ENCODE measurements at regions not wholly inside any gene's neighbourhood (a gene's known extent, or its start where the extent isn't known, plus 50 kb on each side); places are given as distances from the start of the nearest gene placed in this dataset.

DNA sequence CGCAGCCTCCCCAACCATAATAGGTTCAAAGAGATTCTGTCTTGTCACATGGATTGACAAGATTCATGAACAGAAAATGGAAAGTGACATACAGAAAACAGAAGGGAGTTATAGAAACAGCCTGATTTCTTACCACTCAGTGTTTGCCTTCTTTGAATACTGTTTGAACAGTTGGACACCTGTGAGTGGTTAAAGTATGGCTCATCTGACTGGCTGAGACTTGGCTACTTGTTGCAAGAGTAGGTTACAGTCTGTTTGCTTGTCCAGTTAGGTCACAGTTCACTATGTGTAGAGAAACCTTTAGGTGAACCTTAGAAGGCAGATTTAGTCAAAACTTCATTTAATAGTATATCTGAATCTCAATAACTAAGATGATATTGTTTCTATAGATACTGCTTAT lies 1003.9 kb upstream of the EPHA6 start:
- H2AFZ ChIP-seq: no peak overlapping the region
- TF ChIP-seq EZH2 (IDR thresholded peaks at IDR 0.05; ENCODE audit: borderline replicate concordance): no peak
- TF ChIP-seq, protein P1, sequence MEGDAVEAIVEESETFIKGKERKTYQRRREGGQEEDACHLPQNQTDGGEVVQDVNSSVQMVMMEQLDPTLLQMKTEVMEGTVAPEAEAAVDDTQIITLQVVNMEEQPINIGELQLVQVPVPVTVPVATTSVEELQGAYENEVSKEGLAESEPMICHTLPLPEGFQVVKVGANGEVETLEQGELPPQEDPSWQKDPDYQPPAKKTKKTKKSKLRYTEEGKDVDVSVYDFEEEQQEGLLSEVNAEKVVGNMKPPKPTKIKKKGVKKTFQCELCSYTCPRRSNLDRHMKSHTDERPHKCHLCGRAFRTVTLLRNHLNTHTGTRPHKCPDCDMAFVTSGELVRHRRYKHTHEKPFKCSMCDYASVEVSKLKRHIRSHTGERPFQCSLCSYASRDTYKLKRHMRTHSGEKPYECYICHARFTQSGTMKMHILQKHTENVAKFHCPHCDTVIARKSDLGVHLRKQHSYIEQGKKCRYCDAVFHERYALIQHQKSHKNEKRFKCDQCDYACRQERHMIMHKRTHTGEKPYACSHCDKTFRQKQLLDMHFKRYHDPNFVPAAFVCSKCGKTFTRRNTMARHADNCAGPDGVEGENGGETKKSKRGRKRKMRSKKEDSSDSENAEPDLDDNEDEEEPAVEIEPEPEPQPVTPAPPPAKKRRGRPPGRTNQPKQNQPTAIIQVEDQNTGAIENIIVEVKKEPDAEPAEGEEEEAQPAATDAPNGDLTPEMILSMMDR (IDR thresholded peaks at IDR 0.05; ENCODE audit: poor library complexity): no peak
- no peak for TF ChIP-seq EZH2phosphoT487 (IDR thresholded peaks at IDR 0.05; ENCODE audit: low read depth, severe bottlenecking, unreplicated experiment)
- no peak overlapping the region for H3K27ac ChIP-seq
- peaks cover 8% of the 10 kb centered on the region for H3K4me1 ChIP-seq (ENCODE audit: insufficient read depth)
- H3K9me2 ChIP-seq (replicated peaks; ENCODE audit: insufficient read depth): no peaks in the 10 kb centered on the region
- WGBS (ENCODE audit: low lambda C conversion rate, missing lambda C conversion rate): 92% methylated on average over 1 of the region's 1 CpG
- H3K9me3 ChIP-seq (ENCODE audit: low read depth): no peaks in the 10 kb centered on the region
- peak; percentile 5 for DNase-seq (ENCODE audit: low spot score)
- no peaks in the 10 kb centered on the region for H3K36me3 ChIP-seq (replicated peaks; ENCODE audit: insufficient read depth, low read depth)
- H3K4me2 ChIP-seq: peak overlapping the region; percentile 10
- no peaks in the 10 kb centered on the region for H4K20me1 ChIP-seq (ENCODE audit: insufficient read depth, poor library complexity, severe bottlenecking)
- H3K79me2 ChIP-seq: no peaks in the 10 kb centered on the region
- H3K27me3 ChIP-seq: no peaks in the 10 kb centered on the region
- no peak overlapping the region for H3K4me3 ChIP-seq

GRCh38 chr3:95813244-95813643 lies 1001.1 kb upstream of the EPHA6 start:
- Histone ChIP-seq H3K4me1 (ENCODE audit: insufficient read depth) (peaks cover 8% of the 10 kb centered on the region), H3K36me3 (replicated peaks; ENCODE audit: insufficient read depth, low read depth) (no peaks in the 10 kb centered on the region), H4K20me1 (ENCODE audit: insufficient read depth, poor library complexity, severe bottlenecking) (no peaks in the 10 kb centered on the region), H3K4me2 (no peak overlapping the region), H3K27ac (no peak overlapping the region), H2AFZ (no peak overlapping the region), H3K79me2 (no peaks in the 10 kb centered on the region), H3K9me3 (ENCODE audit: low read depth) (no peaks in the 10 kb centered on the region), H3K4me3 (no peak overlapping the region), H3K27me3 (no peaks in the 10 kb centered on the region), H3K9me2 (replicated peaks; ENCODE audit: insufficient read depth) (no peaks in the 10 kb centered on the region)
- no peak for DNase-seq (ENCODE audit: low spot score)
- WGBS (ENCODE audit: low lambda C conversion rate, missing lambda C conversion rate): 59% methylated on average over 2 of the region's 2 CpGs
- no peak for TF ChIP-seq EZH2phosphoT487 (IDR thresholded peaks at IDR 0.05; ENCODE audit: low read depth, severe bottlenecking, unreplicated experiment)
- no peak for TF ChIP-seq EZH2 (IDR thresholded peaks at IDR 0.05; ENCODE audit: borderline replicate concordance)
- TF ChIP-seq, protein P1 (IDR thresholded peaks at IDR 0.05; ENCODE audit: poor library complexity): no peak

DNA sequence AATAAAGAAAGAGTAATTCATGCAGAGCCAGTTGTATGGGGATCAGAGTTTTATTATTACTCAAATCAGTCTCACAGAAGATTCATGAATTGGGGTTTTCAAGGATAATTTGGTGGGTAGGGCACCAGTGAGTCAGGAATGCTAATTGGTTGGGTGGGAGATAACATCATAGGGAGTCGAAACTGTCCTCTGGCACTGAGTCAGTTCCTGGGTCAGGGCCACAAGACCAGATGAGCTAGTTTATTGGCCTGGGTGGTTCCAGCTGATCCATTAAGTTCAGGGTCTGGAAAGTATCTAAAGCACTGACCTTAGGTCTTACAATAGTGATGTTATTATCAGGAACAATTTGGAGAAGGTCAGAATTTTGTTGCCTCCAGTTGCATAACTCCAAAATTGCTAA lies 998.6 kb upstream of the EPHA6 start:
- no peaks in the 10 kb centered on the region for H3K27me3 ChIP-seq
- H2AFZ ChIP-seq: no peak overlapping the region
- H4K20me1 ChIP-seq (ENCODE audit: insufficient read depth, poor library complexity, severe bottlenecking): no peaks in the 10 kb centered on the region
- DNase-seq (ENCODE audit: low spot score): no peak
- no peaks in the 10 kb centered on the region for H3K9me2 ChIP-seq (replicated peaks; ENCODE audit: insufficient read depth)
- H3K9me3 ChIP-seq (ENCODE audit: low read depth): no peaks in the 10 kb centered on the region
- no peak overlapping the region for H3K27ac ChIP-seq
- peaks cover 3% of the 10 kb centered on the region for H3K4me1 ChIP-seq (ENCODE audit: insufficient read depth)
- H3K36me3 ChIP-seq (replicated peaks; ENCODE audit: insufficient read depth, low read depth): no peaks in the 10 kb centered on the region
- TF ChIP-seq EZH2 (IDR thresholded peaks at IDR 0.05; ENCODE audit: borderline replicate concordance) (no peak), EZH2phosphoT487 (IDR thresholded peaks at IDR 0.05; ENCODE audit: low read depth, severe bottlenecking, unreplicated experiment) (no peak)
- TF ChIP-seq, protein P1 (IDR thresholded peaks at IDR 0.05; ENCODE audit: poor library complexity): no peak
- no peak overlapping the region for H3K4me3 ChIP-seq
- 53% methylated on average over 1 of the region's 1 CpG for WGBS (ENCODE audit: low lambda C conversion rate, missing lambda C conversion rate)
- no peaks in the 10 kb centered on the region for H3K79me2 ChIP-seq
- H3K4me2 ChIP-seq: no peak overlapping the region

DNA sequence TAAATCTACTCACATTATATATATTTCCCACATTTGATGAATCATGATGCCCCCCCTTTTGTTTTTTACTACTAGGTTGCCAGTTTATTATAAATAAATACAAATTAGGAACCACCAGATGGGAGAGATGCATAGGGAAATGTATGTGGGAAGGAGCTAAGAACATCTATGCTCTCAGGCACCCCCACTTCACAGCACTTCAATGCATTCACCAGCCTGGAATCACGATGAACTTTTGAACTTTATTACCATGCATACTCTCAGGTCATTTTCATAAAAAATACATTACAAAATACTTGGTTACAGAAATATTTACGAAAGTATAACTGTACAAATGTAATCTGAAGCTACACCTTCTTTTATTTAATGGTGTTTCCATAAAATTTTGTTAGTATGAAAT lies 988.0 kb upstream of the EPHA6 start:
- no peaks in the 10 kb centered on the region for H3K9me2 ChIP-seq (replicated peaks; ENCODE audit: insufficient read depth)
- 92% methylated on average over 2 of the region's 2 CpGs for WGBS (ENCODE audit: low lambda C conversion rate, missing lambda C conversion rate)
- H3K36me3 ChIP-seq (replicated peaks; ENCODE audit: insufficient read depth, low read depth): no peaks in the 10 kb centered on the region
- no peaks in the 10 kb centered on the region for H3K79me2 ChIP-seq
- no peak overlapping the region for H3K27ac ChIP-seq
- H3K4me2 ChIP-seq: no peak overlapping the region
- no peak overlapping the region for H3K4me3 ChIP-seq
- no peaks in the 10 kb centered on the region for H3K4me1 ChIP-seq (ENCODE audit: insufficient read depth)
- H4K20me1 ChIP-seq (ENCODE audit: insufficient read depth, poor library complexity, severe bottlenecking): no peaks in the 10 kb centered on the region
- no peaks in the 10 kb centered on the region for H3K9me3 ChIP-seq (ENCODE audit: low read depth)
- DNase-seq (ENCODE audit: low spot score): no peak
- H2AFZ ChIP-seq: no peak overlapping the region
- TF ChIP-seq EZH2phosphoT487 (IDR thresholded peaks at IDR 0.05; ENCODE audit: low read depth, severe bottlenecking, unreplicated experiment) (no peak), EZH2 (IDR thresholded peaks at IDR 0.05; ENCODE audit: borderline replicate concordance) (no peak)
- TF ChIP-seq, protein P1 (IDR thresholded peaks at IDR 0.05; ENCODE audit: poor library complexity): no peak
- no peaks in the 10 kb centered on the region for H3K27me3 ChIP-seq
